ENCODE measurements at regions not wholly inside any gene's neighbourhood (a gene's known extent, or its start where the extent isn't known, plus 50 kb on each side); places are given as distances from the start of the nearest gene placed in this dataset.

GRCh38 chr11:96708219-96708878 lies 318.5 kb downstream of the JRKL start:
- no peak overlapping the region for H4K91ac ChIP-seq (ENCODE audit: insufficient read length, low read depth, low read length)
- no peak overlapping the region for H3K27ac ChIP-seq (ENCODE audit: insufficient read length, low read depth, low read length)

More at GRCh38 chr11:96708219-96708878, 318.5 kb downstream of the JRKL start:
- Histone ChIP-seq H2BK15ac (ENCODE audit: low read depth, low read length) (no peak overlapping the region), H4K20me1 (ENCODE audit: control insufficient read depth, insufficient read depth, insufficient read length) (no peaks in the 10 kb centered on the region), H3K79me2 (ENCODE audit: insufficient read depth, low read length) (no peaks in the 10 kb centered on the region), H3T11ph (ENCODE audit: low read length) (no peak overlapping the region), H3K56ac (ENCODE audit: insufficient read length, low read depth, low read length) (no peak overlapping the region), H3K9me3 (ENCODE audit: control insufficient read depth, low read depth, low read length) (no peaks in the 10 kb centered on the region), H3K23me2 (ENCODE audit: insufficient read length, low read depth, low read length, poor library complexity, severe bottlenecking) (no peaks in the 10 kb centered on the region), H3K9ac (ENCODE audit: extremely low read depth, insufficient read length, low read length) (no peak overlapping the region), H2BK5ac (ENCODE audit: insufficient read length, low read length) (no peak overlapping the region), H2BK120ac (ENCODE audit: low read depth, low read length, poor library complexity, severe bottlenecking) (no peak overlapping the region), H3K14ac (ENCODE audit: insufficient read depth, low read length) (no peak overlapping the region), H3K4ac (ENCODE audit: low read depth, low read length) (no peak overlapping the region), H3K23ac (ENCODE audit: insufficient read length, low read depth, low read length) (no peak overlapping the region), H2AFZ (ENCODE audit: low read length) (no peak overlapping the region), H4K5ac (ENCODE audit: insufficient read length, low read depth, low read length) (no peak overlapping the region), H2BK20ac (ENCODE audit: low read depth, low read length, poor library complexity, severe bottlenecking) (no peak overlapping the region), H3K27me3 (ENCODE audit: insufficient read depth, low read length) (no peaks in the 10 kb centered on the region), H2AK5ac (ENCODE audit: insufficient read length, low read length) (no peak overlapping the region), H4K8ac (replicated peaks; ENCODE audit: insufficient read length, low read depth, low read length) (no peak overlapping the region), H3K79me1 (ENCODE audit: insufficient read depth, low read depth, low read length, poor library complexity, severe bottlenecking) (no peaks in the 10 kb centered on the region), H2BK12ac (ENCODE audit: insufficient read length, low read depth, low read length) (no peak overlapping the region), H3K18ac (ENCODE audit: insufficient read length, low read depth, low read length) (no peak overlapping the region), H3K4me1 (ENCODE audit: insufficient read depth, low read length) (no peaks in the 10 kb centered on the region), H3K4me2 (ENCODE audit: insufficient read depth, insufficient read length, low read length) (no peak overlapping the region)
- no CpG with 5 or more reads among the region's 4 CpGs for WGBS (ENCODE audit: extremely low coverage, insufficient read length, low lambda C conversion rate)
- no peak overlapping the region for H3K4me3 Mint-ChIP-seq
- no peak overlapping the region; a peak in 1 of 7 replicates for H3K27ac Mint-ChIP-seq
- TF ChIP-seq CTCF (conservative IDR thresholded peaks at IDR 0.05), result no peak
- H3K9me3 Mint-ChIP-seq, result no peaks in the 10 kb centered on the region
- DNase-seq, result no peak
- H3K4me1 Mint-ChIP-seq, result peaks cover 4% of the 10 kb centered on the region in 2 experiments; a peak in 2 of 4 replicates
- peaks cover 1% of the 10 kb centered on the region; the same call in 1 of the 2 replicates for H3K27me3 Mint-ChIP-seq (ENCODE audit: low read depth)
- no peaks in the 10 kb centered on the region for H3K36me3 Mint-ChIP-seq (ENCODE audit: insufficient read depth in 1 of 3, low read depth in 3 of 3)
